ENCODE measurements at regions not wholly inside any gene's neighbourhood (a gene's known extent, or its start where the extent isn't known, plus 50 kb on each side); places are given as distances from the start of the nearest gene placed in this dataset.

GRCh38 chr13:46964789-46965527 is 68.1 kb upstream of the HTR2A start:
- Mint-ChIP-seq H3K27ac (no peak overlapping the region), H3K4me1 (peaks cover 19% of the 10 kb centered on the region), H3K4me3 (no peak overlapping the region), H3K9me3 (ENCODE audit: insufficient read depth) (no peaks in the 10 kb centered on the region), H3K27me3 (peaks cover 2% of the 10 kb centered on the region)
- no peak overlapping the region for H3K9ac ChIP-seq (ENCODE audit: low read length)
- H3K27ac ChIP-seq (ENCODE audit: low read length in 2 of 2), result no peak overlapping the region
- no CpG with 5 or more reads among the region's 2 CpGs for WGBS (ENCODE audit: insufficient coverage)
- DNase-seq, result no peak
- H3K4me1 ChIP-seq (ENCODE audit: control insufficient read depth in 2 of 2, insufficient read depth in 2 of 2, low read length in 2 of 2), result peaks cover 6 to 12% of the 10 kb centered on the region in 2 donors
- H4K20me1 ChIP-seq (ENCODE audit: control insufficient read depth, insufficient read depth, low read length, poor library complexity, severe bottlenecking), result no peaks in the 10 kb centered on the region
- no peaks in the 10 kb centered on the region for H3K36me3 ChIP-seq (replicated peaks in 1 of 2; ENCODE audit: control extremely low read depth in 1 of 2, control insufficient read depth in 1 of 2, extremely low read depth in 1 of 2, insufficient read depth in 2 of 2, low read length in 1 of 2)
- H3K9me3 ChIP-seq (ENCODE audit: control extremely low read depth in 1 of 3, control insufficient read depth in 2 of 3, insufficient read depth in 1 of 3, low read length in 2 of 3), result no peaks in the 10 kb centered on the region
- CTCF ChIA-PET, result interaction anchor here (0.8 kb wide), 1 partner anchor 19 kb away, joined by 3 read pairs; no protein-coding TSS in a partner anchor
- POLR2A ChIA-PET, result interaction anchor here (0.7 kb wide), 1 partner anchor 11 kb away, joined by 3 read pairs; no protein-coding TSS in a partner anchor
- H2AFZ ChIP-seq (ENCODE audit: insufficient read depth, low read depth, low read length, poor library complexity, severe bottlenecking), result no peak overlapping the region
- H3K4me3 ChIP-seq (ENCODE audit: control extremely low read depth in 1 of 5, extremely low read depth in 1 of 5, insufficient read depth in 1 of 5, low read depth in 2 of 5, low read length in 4 of 5), result no peak overlapping the region
- no peak for TF ChIP-seq EZH2 (IDR thresholded peaks at IDR 0.05; ENCODE audit: borderline replicate concordance, insufficient read depth, low read depth, low read length, poor library complexity, severe bottlenecking)
- no peak for TF ChIP-seq CTCF (IDR thresholded peaks at IDR 0.05)
- no peak for ATAC-seq (ENCODE audit: low read depth)
- no peaks in the 10 kb centered on the region for H3K27me3 ChIP-seq (replicated peaks in 1 of 4; ENCODE audit: control extremely low read depth in 1 of 4, control insufficient read depth in 3 of 4, insufficient read depth in 4 of 4, low read length in 3 of 4)
- H3K4me2 ChIP-seq (replicated peaks; ENCODE audit: low read depth, low read length, poor library complexity, severe bottlenecking), result no peak overlapping the region
- intact Hi-C loops (cut with micrococcal nuclease), result no loop called here
- H3K79me2 ChIP-seq (ENCODE audit: control insufficient read depth, insufficient read depth, low read length), result no peaks in the 10 kb centered on the region

GRCh38 chr13:46963904-46964303 is 67.1 kb upstream of the HTR2A start:
- TF ChIP-seq EZH2 (IDR thresholded peaks at IDR 0.05; ENCODE audit: borderline replicate concordance, insufficient read depth, low read depth, low read length, poor library complexity, severe bottlenecking) (no peak), CTCF (IDR thresholded peaks at IDR 0.05) (no peak)
- Mint-ChIP-seq H3K4me1 (peaks cover 17% of the 10 kb centered on the region), H3K9me3 (ENCODE audit: insufficient read depth) (no peaks in the 10 kb centered on the region), H3K27ac (no peak overlapping the region), H3K27me3 (no peaks in the 10 kb centered on the region), H3K4me3 (no peak overlapping the region)
- Histone ChIP-seq H3K4me2 (replicated peaks; ENCODE audit: low read depth, low read length, poor library complexity, severe bottlenecking) (no peak overlapping the region), H3K27ac (ENCODE audit: low read length in 2 of 2) (no peak overlapping the region), H3K79me2 (ENCODE audit: control insufficient read depth, insufficient read depth, low read length) (no peaks in the 10 kb centered on the region), H3K9me3 (ENCODE audit: control extremely low read depth in 1 of 3, control insufficient read depth in 2 of 3, insufficient read depth in 1 of 3, low read length in 2 of 3) (no peaks in the 10 kb centered on the region), H3K27me3 (replicated peaks in 1 of 4; ENCODE audit: control extremely low read depth in 1 of 4, control insufficient read depth in 3 of 4, insufficient read depth in 4 of 4, low read length in 3 of 4) (no peaks in the 10 kb centered on the region), H2AFZ (ENCODE audit: insufficient read depth, low read depth, low read length, poor library complexity, severe bottlenecking) (no peak overlapping the region), H3K4me3 (ENCODE audit: control extremely low read depth in 1 of 5, extremely low read depth in 1 of 5, insufficient read depth in 1 of 5, low read depth in 2 of 5, low read length in 4 of 5) (no peak overlapping the region), H4K20me1 (ENCODE audit: control insufficient read depth, insufficient read depth, low read length, poor library complexity, severe bottlenecking) (no peaks in the 10 kb centered on the region), H3K4me1 (ENCODE audit: control insufficient read depth in 2 of 2, insufficient read depth in 2 of 2, low read length in 2 of 2) (peaks cover 6 to 12% of the 10 kb centered on the region in 2 donors), H3K36me3 (replicated peaks in 1 of 2; ENCODE audit: control extremely low read depth in 1 of 2, control insufficient read depth in 1 of 2, extremely low read depth in 1 of 2, insufficient read depth in 2 of 2, low read length in 1 of 2) (no peaks in the 10 kb centered on the region), H3K9ac (ENCODE audit: low read length) (no peak overlapping the region)
- DNase-seq (no peak), ATAC-seq (ENCODE audit: low read depth) (no peak)
- ChIA-PET POLR2A (no interaction called here), CTCF (interaction anchor here (1.8 to 2.7 kb wide), 2 partner anchors 11 to 811 kb away, joined by 19 to 26 read pairs; no protein-coding TSS in a partner anchor)
- intact Hi-C loops (cut with micrococcal nuclease), result no loop called here
- 96% methylated on average over 3 of the region's 4 CpGs for WGBS (ENCODE audit: insufficient coverage)

Measured in B cell (primary cell).